HEK293T (cell line): ENCODE measurements at regions not wholly inside any gene's neighbourhood (a gene's known extent, or its start where the extent isn't known, plus 50 kb on each side); places are given as distances from the start of the nearest gene placed in this dataset.

Experiments used
- CTCF ChIA-PET: fragments of 350-600 bp; formaldehyde crosslinking; extraction: SDS; loops from one replicate; lab custom pipeline; 2021; ENCODE audit warnings: antibody characterized with exemption, inconsistent platforms; lab: Yijun Ruan, JAX
- POLR2A ChIA-PET: fragments of 350-600 bp; formaldehyde crosslinking; extraction: SDS; loops from one replicate; lab custom pipeline; 2020; ENCODE audit warnings: antibody characterized with exemption, inconsistent platforms; lab: Yijun Ruan, JAX
- DNase-seq: peaks from one replicate; pipeline ENCODE4 v3.0.0; 2012; ENCODE audit warnings: mixed read lengths; ENCODE audit errors: extremely low spot score
- ARNT ChIP-seq: fragments of 450-650 bp; IDR thresholded peaks from 2 replicates; pipeline ENCODE4 v1.6.1; 2017; ENCODE audit warnings: mild to moderate bottlenecking
- BHLHE40 ChIP-seq: fragments of 450-650 bp; IDR thresholded peaks from 2 replicates; pipeline ENCODE4 v1.6.1; 2016; ENCODE audit warnings: mild to moderate bottlenecking, moderate library complexity, borderline replicate concordance
- CTBP1 ChIP-seq: fragments of 450-650 bp; IDR thresholded peaks from 2 replicates; pipeline ENCODE4 v1.6.1; 2016; ENCODE audit warnings: borderline replicate concordance
- ELF4 ChIP-seq: fragments of 450-650 bp; IDR thresholded peaks from 2 replicates; pipeline ENCODE4 v1.6.1; 2017; ENCODE audit warnings: antibody characterized with exemption
- FOXA1 ChIP-seq: fragments of 450-650 bp; IDR thresholded peaks from 2 replicates; pipeline ENCODE4 v1.6.1; 2016; ENCODE audit warnings: mild to moderate bottlenecking
- FOXK2 ChIP-seq: fragments of 450-650 bp; IDR thresholded peaks from 2 replicates; pipeline ENCODE4 v1.6.1; 2016; ENCODE audit warnings: mild to moderate bottlenecking
- FOXM1 ChIP-seq: fragments of 450-650 bp; IDR thresholded peaks from 2 replicates; pipeline ENCODE4 v1.6.1; 2017; ENCODE audit warnings: mild to moderate bottlenecking, borderline replicate concordance
- HDGF ChIP-seq: fragments of 450-650 bp; IDR thresholded peaks from 2 replicates; pipeline ENCODE4 v1.6.1; 2017; ENCODE audit warnings: antibody characterized with exemption, borderline replicate concordance
- L3MBTL2 ChIP-seq: fragments of 450-650 bp; conservative IDR thresholded peaks from 2 replicates; pipeline ENCODE4 v1.6.1; 2016; ENCODE audit warnings: mild to moderate bottlenecking
- LEF1 ChIP-seq: fragments of 450-650 bp; IDR thresholded peaks from 2 replicates; pipeline ENCODE4 v1.6.1; 2017; ENCODE audit warnings: mild to moderate bottlenecking, borderline replicate concordance
- NFRKB ChIP-seq: fragments of 450-650 bp; IDR thresholded peaks from 2 replicates; pipeline ENCODE4 v1.6.1; 2016; ENCODE audit warnings: mild to moderate bottlenecking, moderate library complexity
- SP1 ChIP-seq: fragments of 450-650 bp; IDR thresholded peaks from 2 replicates; pipeline ENCODE4 v1.6.1; 2017
- SUZ12 ChIP-seq: fragments of 450-650 bp; IDR thresholded peaks from 2 replicates; pipeline ENCODE4 v1.6.1; 2016; ENCODE audit warnings: mild to moderate bottlenecking
- TARDBP ChIP-seq: fragments of 450-650 bp; IDR thresholded peaks from 2 replicates; pipeline ENCODE4 v1.6.1; 2016
- ZNF384 ChIP-seq: fragments of 450-650 bp; IDR thresholded peaks from 2 replicates; pipeline ENCODE4 v1.6.1; 2016
- TF ChIP-seq, protein P1 (sequence below): fragments of 450-650 bp; IDR thresholded peaks from 2 replicates; pipeline ENCODE4 v1.6.1; 2016

GRCh38 chr6:148619891-148620290 is 126.9 kb upstream of the UST start:
- ChIA-PET POLR2A (no interaction called here), CTCF (no interaction called here)
- no peak for TF ChIP-seq SUZ12
- no peak for TF ChIP-seq HDGF
- no peak for TF ChIP-seq TARDBP
- TF ChIP-seq FOXM1, result no peak
- TF ChIP-seq ELF4, result no peak
- no peak for TF ChIP-seq SP1
- TF ChIP-seq FOXA1, result no peak
- DNase-seq, result no peak

GRCh38 chr6:148620579-148621298 is 126.1 kb upstream of the UST start:
- ChIA-PET POLR2A (no interaction called here), CTCF (interaction anchor here (0.6 kb wide), 1 partner anchor 12 kb away, joined by 7 read pairs; no protein-coding TSS in a partner anchor)
- TF ChIP-seq ZNF384 (no peak), ARNT (no peak), L3MBTL2 (no peak), ELF4 (no peak), HDGF (no peak), LEF1 (no peak), NFRKB (no peak), FOXM1 (no peak), SUZ12 (no peak), SP1 (no peak), FOXK2 (no peak), FOXA1 (no peak), BHLHE40 (no peak), CTBP1 (no peak), TARDBP (no peak)
- TF ChIP-seq, protein P1, sequence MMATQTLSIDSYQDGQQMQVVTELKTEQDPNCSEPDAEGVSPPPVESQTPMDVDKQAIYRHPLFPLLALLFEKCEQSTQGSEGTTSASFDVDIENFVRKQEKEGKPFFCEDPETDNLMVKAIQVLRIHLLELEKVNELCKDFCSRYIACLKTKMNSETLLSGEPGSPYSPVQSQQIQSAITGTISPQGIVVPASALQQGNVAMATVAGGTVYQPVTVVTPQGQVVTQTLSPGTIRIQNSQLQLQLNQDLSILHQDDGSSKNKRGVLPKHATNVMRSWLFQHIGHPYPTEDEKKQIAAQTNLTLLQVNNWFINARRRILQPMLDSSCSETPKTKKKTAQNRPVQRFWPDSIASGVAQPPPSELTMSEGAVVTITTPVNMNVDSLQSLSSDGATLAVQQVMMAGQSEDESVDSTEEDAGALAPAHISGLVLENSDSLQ, result no peak
- DNase-seq, result no peak

- TF ChIP-seq SUZ12, result no peak
- TF ChIP-seq FOXK2, result no peak
- TF ChIP-seq CTBP1, result no peak
- no peak for TF ChIP-seq ZNF384
- no peak for TF ChIP-seq LEF1
- TF ChIP-seq ELF4, result no peak
- TF ChIP-seq, protein P1, result no peak
- TF ChIP-seq FOXA1, result no peak
- no peak for TF ChIP-seq BHLHE40
- TF ChIP-seq HDGF, result no peak
- no peak for TF ChIP-seq ARNT
- TF ChIP-seq TARDBP, result no peak
- no peak for TF ChIP-seq L3MBTL2
- TF ChIP-seq FOXM1, result no peak
- no peak for TF ChIP-seq NFRKB
- TF ChIP-seq SP1, result no peak
- ChIA-PET POLR2A (no interaction called here), CTCF (no interaction called here)
- no peak for DNase-seq
Measured at GRCh38 chr6:148625609-148626008, 121.2 kb upstream of the UST start.

DNA sequence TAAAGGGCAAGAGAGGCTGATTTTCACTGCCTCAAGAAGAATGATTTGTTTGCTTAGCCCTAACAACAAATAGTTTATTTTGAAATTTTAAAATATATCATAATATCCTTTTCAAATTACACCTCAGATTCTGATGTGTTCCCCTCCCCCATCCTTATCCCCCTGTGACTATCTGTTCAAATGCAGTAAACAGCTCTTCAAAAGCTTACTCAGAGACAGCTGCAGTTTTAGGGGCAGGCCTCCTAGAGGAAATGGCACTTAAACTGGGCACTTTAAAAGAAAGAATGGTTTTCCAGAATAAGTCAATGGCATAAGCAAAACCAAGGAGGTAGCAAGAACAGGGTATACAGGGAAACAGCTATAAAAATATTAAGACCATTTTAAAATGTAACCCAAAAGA is 118.6 kb upstream of the UST start:
- no peak for TF ChIP-seq ZNF384
- no peak for TF ChIP-seq FOXA1
- no peak for TF ChIP-seq HDGF
- TF ChIP-seq L3MBTL2, result no peak
- no peak for TF ChIP-seq ELF4
- no peak for TF ChIP-seq FOXK2
- TF ChIP-seq, protein P1, result no peak
- TF ChIP-seq SUZ12, result no peak
- no peak for TF ChIP-seq ARNT
- no peak for TF ChIP-seq NFRKB
- no peak for TF ChIP-seq SP1
- TF ChIP-seq CTBP1, result no peak
- no peak for TF ChIP-seq TARDBP
- no peak for TF ChIP-seq LEF1
- TF ChIP-seq BHLHE40, result no peak
- TF ChIP-seq FOXM1, result no peak
- ChIA-PET CTCF (no interaction called here), POLR2A (no interaction called here)
- DNase-seq, result no peak

GRCh38 chr6:148629181-148629580 is 117.6 kb upstream of the UST start:
- POLR2A ChIA-PET, result no interaction called here
- DNase-seq, result no peak
- CTCF ChIA-PET, result interaction anchor here (0.6 kb wide), 1 partner anchor 514 kb away, joined by 3 read pairs; no protein-coding TSS in a partner anchor
- TF ChIP-seq, protein P1, result no peak
- TF ChIP-seq TARDBP, result no peak
- TF ChIP-seq SUZ12, result no peak
- TF ChIP-seq ELF4, result no peak
- TF ChIP-seq SP1, result no peak
- TF ChIP-seq FOXA1, result no peak
- TF ChIP-seq L3MBTL2, result no peak
- TF ChIP-seq ZNF384, result no peak
- TF ChIP-seq NFRKB, result no peak
- TF ChIP-seq HDGF, result no peak
